ENCODE measurements at regions not wholly inside any gene's neighbourhood (a gene's known extent, or its start where the extent isn't known, plus 50 kb on each side); places are given as distances from the start of the nearest gene placed in this dataset.

- TF ChIP-seq REST (IDR thresholded peaks at IDR 0.05): no peak
- TF ChIP-seq FOXA1 (IDR thresholded peaks at IDR 0.05): no peak
- no peak for TF ChIP-seq YY1 (IDR thresholded peaks at IDR 0.05)
- TF ChIP-seq TAF1 (conservative IDR thresholded peaks at IDR 0.05): no peak
These were observed 302.8 kb upstream of the CRIM1 start (continued) for GRCh38 chr2:36052819-36053218.

- no peaks in the 10 kb centered on the region for H3K9me3 ChIP-seq (ENCODE audit: control insufficient read depth in 4 of 4, low read length in 3 of 4)
- WGBS: 85% methylated on average over 4 of the region's 4 CpGs
- H3K4me3 ChIP-seq (ENCODE audit: low read depth in 1 of 3, low read length in 3 of 3): no peak overlapping the region
- H3K4me1 ChIP-seq (ENCODE audit: control insufficient read depth in 4 of 4, insufficient read depth in 4 of 4, low read length in 3 of 4): no peaks in the 10 kb centered on the region
- H3K27me3 ChIP-seq (ENCODE audit: control insufficient read depth in 4 of 4, insufficient read depth in 4 of 4, low read length in 3 of 4): peaks cover 0 to 4% (median 0%) of the 10 kb centered on the region in 4 donors
- TF ChIP-seq MAX (IDR thresholded peaks at IDR 0.05) (no peak), YY1 (IDR thresholded peaks at IDR 0.05) (no peak), FOXA2 (IDR thresholded peaks at IDR 0.05) (no peak), FOXA1 (IDR thresholded peaks at IDR 0.05) (no peak), EGR1 (IDR thresholded peaks at IDR 0.05; ENCODE audit: low read depth in 2 of 2) (no peak), ATF3 (IDR thresholded peaks at IDR 0.05) (no peak), CTCF (IDR thresholded peaks at IDR 0.05; ENCODE audit: low read depth, low read length, missing input control) (no peak), GABPA (IDR thresholded peaks at IDR 0.05 in 1 of 2, conservative IDR thresholded peaks at IDR 0.05 in 1 of 2) (no peak), HNF4G (IDR thresholded peaks at IDR 0.05) (no peak), ZBTB33 (IDR thresholded peaks at IDR 0.05) (no peak), RXRA (IDR thresholded peaks at IDR 0.05) (no peak), JUND (IDR thresholded peaks at IDR 0.05) (no peak), NR2F2 (IDR thresholded peaks at IDR 0.05) (no peak), REST (IDR thresholded peaks at IDR 0.05) (no peak), SP1 (IDR thresholded peaks at IDR 0.05) (no peak)
- no peak for DNase-seq (ENCODE audit: low spot score)
- no peak overlapping the region for H3K27ac ChIP-seq (ENCODE audit: low read depth in 1 of 2, low read length in 2 of 2)
- no peak overlapping the region for H3K9ac ChIP-seq (ENCODE audit: low read depth in 1 of 2, low read length in 2 of 2)
- no peaks in the 10 kb centered on the region for H3K36me3 ChIP-seq (ENCODE audit: control insufficient read depth in 4 of 4, insufficient read depth in 3 of 4, low read depth in 1 of 4, low read length in 3 of 4)
These were observed 311.2 kb upstream of the CRIM1 start for GRCh38 chr2:36044411-36044810.
